ENCODE measurements at regions not wholly inside any gene's neighbourhood (a gene's known extent, or its start where the extent isn't known, plus 50 kb on each side); places are given as distances from the start of the nearest gene placed in this dataset.

GRCh38 chr11:104609311-104610085, 288.8 kb downstream of the CASP12 start:
- TF ChIP-seq CREB1 (IDR thresholded peaks at IDR 0.05; ENCODE audit: low read depth), result no peak
- TF ChIP-seq YY1 (IDR thresholded peaks at IDR 0.05; ENCODE audit: low read depth), result no peak
- no peak for TF ChIP-seq EP300 (IDR thresholded peaks at IDR 0.05; ENCODE audit: borderline replicate concordance)
- TF ChIP-seq TCF12 (IDR thresholded peaks at IDR 0.05; ENCODE audit: low read depth), result no peak
